Pulmonary artery endothelial cell (primary cell): ENCODE measurements at regions not wholly inside any gene's neighbourhood (a gene's known extent, or its start where the extent isn't known, plus 50 kb on each side); places are given as distances from the start of the nearest gene placed in this dataset.

Experiments
- DNase-seq: peaks from one replicate; pipeline ENCODE4 v3.0.0-alpha.2; 2011; ENCODE audit warnings: low read depth, low spot score

- no peak for DNase-seq
Observed at GRCh38 chr11:115080923-115081680, 402.8 kb downstream of the NXPE2 start.

DNA sequence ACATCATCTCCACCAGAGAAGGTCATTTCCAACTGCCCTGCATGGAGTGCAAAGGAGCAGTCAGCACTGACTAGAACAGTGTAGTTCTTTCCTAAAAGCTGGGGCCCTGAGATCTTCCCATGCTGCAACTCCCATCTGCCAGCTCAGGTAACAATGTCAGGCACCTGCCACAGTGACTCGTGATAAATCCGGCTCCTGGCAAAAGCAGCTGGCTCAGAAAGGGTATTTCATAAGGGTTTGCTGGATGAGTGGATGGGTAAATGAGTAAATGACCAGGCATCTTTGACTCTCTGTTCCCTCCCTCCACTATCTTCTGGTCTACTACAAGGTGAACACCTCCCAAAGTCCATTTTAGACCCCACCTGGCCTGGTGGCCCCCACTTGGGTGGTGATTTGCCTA lies 403.6 kb downstream of the NXPE2 start:
- no peak for DNase-seq

DNA sequence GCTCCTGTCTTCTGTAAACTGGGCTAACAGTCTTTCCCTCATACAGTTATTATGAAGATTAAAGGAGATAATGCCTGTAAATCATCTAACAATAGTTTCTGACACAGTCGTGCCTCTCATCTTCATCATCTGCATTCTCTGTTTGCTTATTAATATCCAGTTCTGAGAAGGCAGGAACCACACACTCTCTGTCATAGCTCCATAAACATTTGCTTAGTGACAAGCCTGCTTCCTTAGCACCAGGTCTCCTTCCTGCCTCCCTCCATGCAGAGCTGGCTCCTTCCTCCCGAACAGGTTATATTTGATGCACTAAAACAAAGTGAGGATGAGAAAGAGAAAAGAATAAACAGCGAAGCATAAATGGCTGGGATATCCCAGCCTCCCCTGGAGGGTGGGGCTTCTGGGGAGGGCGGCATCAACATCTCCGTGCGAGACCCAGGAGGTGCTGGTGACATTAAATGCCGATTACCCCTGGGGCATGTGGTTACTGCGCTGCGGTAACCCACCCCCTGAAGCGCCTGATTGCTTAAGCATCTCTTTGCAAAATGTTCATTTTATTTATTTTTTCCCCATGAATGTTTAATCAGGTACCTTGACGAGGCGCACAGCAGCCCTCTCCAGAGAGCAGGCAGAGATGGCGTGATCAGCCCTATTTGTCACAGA lies 404.9 kb downstream of the NXPE2 start:
- DNase-seq = no peak

DNA sequence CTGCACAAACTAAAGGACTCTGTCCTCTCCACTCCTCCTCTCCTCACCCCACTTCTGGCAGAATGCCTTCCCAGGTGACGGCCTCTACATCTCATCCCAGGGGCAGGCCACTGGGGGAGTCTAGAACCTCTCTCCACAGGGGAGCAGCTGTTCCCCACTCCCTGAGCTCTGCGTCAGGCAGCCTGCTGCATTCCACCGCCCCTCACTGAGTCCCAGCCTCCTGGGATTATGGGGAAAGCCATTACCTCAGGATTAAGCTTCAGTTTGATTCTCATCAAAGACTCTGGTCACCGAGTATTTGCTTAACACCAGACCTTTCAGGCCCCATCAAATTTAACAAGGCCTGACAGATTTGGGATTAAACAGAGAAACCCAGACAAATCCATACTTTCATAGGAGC lies 405.9 kb downstream of the NXPE2 start:
- no peak for DNase-seq

DNA sequence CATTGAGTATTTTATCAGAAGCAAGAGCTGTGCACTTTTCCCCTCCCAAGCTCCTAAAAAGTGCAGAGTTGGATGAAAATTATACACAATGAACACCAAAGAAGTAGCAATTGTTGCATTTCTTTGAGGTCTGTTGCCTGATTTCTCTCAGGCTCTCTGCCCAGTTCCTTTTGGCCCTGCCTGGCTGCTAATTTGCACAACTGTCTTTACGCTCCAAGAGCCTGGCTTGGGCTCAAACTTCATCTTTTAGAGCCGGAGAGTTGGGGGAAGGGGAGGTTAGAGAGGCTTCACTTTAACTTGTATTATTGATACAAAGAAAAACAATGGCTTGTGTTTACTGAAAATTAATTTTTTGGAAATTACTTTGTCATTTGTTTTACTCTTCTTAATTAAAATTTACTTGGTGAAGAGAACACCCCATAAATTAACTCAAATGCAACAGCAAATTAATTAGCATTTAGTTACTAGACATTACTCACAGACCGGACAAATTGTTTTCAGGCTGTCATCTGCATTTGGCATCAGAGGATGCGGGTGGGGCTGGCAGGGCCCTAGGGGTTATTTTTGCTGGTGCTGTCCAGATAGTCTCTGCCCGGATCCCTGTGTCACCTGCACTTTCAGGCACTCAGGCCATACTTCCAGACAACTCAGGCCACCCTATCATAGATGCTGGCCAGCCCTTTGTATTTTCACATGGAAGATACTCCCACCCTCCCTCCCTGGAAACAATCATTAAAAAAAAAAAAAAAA lies 407.3 kb downstream of the NXPE2 start:
- no peak for DNase-seq

GRCh38 chr11:115087791-115088190 lies 409.5 kb downstream of the NXPE2 start:
- no peak for DNase-seq

DNA sequence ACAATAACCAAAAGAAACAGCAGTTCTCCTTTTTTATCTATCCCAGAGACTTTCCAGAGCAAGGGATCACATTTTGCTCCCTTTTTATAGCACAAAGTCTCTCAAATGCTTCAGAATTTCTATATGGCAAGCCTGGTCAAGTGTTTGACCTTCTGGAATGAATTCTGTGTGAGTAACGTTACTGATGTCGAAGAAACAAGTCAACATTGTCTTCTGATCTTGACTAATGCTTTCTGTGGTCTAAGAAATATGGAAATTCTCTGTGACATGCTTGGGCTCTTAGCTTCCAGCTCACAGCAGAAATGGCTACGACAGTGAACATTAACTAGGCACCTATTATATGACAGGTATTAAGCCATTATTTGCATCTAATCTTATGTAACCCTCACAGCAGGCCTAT lies 411.7 kb downstream of the CADM1 start:
- no peak for DNase-seq

DNA sequence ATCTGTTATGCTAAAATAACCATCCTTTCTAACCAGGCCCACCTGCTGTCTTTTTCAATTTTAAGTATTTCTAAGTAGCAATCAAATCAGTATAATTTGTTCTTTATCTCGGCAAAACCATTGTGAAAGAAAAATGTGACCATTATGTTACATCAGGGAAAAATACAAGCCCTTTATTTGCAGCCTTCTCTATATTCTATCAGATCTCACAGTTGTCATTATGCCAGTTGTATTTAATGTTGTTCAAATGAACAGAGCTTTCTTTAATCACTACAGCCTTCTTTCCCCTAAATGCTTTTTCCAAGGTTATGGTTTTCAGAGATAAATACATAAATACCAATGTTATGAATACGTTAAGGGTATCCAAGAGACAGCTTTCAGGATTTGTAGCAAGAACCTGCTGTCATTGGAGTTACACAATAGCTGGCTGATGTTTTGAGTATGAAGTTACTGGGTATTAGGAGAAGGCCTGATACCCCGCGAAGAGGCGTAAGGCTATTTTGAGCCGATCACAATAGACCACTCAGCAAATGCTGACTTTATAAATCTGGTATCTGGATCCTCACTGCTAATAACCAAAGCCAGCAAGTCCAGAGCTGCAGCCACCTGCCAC lies 406.3 kb downstream of the CADM1 start:
- DNase-seq = no peak

DNA sequence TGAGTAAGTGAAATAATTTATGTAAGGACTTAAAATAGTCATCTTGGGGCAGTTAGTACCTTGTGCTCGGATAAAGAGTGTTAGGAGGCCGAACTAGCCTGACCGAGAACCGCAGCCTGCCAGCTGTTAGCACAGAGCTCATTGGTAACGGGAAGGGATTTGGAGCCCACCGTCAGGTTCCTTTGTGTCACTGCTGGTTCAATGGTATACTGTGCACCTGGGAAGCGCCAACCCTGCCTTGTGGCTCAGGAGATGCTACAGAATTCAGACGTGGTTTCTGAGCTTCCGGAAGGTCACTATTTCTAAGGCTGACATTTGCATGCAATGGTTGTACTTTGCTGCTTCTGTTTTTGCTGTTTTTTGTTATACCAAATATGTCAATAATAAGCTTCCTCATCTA lies 403.5 kb downstream of the CADM1 start:
- no peak for DNase-seq

- DNase-seq = no peak
Observed at GRCh38 chr11:115103921-115104320, 400.3 kb downstream of the CADM1 start.

DNA sequence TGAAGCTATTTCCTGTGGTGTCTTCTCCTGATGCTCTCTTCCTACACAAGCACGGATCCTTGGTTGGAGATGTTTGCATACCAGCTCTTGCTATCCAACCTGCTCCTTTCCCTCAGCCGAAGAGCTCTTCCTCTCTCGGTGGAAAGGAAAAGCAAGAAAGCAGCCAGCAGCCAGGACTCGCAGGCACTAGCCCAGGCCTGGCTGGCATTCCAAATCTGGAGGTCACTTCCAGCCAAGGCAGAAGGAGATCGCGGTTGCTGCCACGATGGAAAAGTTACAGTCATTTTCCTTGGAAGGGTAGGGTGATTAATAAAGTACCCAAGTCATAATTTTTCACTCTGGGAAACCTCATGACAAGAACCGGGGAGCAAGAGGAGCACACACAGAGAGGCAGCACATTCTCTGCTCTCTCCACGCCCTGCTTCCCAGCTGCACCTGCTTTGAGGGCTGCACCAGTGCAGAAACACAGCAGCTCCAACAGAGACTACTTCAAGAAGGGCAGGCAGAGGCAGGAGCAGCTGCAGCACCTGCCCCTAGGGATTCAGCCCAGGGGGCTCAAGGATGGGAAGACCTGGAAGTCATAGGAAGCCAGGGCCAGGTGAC lies 399.3 kb downstream of the CADM1 start:
- no peak for DNase-seq

DNA sequence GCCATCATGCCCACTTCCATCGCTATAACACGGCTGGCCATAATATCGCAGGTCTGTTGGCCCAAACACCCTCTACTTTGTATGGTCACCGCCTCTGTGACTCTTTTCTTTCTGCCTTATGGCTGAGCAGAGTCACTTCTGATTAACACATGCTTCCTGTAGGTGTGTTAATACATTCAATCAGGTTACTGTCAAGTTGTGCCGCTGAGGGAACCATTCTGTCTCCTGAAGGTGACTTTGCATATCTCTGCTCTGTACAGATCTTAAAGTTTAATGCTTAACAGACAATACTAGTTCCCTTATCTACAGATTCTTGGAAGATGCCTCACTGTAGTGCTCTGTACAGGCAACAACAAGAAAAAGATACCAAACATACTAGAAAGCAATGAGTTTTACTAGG lies 393.1 kb downstream of the CADM1 start:
- DNase-seq = no peak

DNA sequence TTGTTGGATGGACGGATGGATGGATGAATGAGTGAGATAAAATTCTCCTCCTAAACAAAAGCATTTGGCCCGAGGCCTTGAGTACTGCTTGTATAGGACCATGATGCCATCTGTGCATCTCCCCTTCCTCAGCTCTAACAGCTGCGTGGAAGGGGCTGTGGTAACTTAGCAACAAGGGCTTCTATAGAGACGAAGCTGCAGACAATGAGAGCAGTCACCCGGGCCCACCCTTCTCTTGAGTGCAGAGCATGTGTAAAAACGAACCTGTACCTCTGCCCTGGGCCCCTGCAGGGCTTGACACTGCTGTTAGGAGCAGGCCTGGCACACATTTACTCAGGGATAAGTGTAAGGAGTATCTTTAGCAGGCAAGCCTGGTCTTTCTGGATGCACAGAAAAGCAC lies 391.5 kb downstream of the CADM1 start:
- DNase-seq = no peak

GRCh38 chr11:115117956-115118493 lies 386.2 kb downstream of the CADM1 start:
- no peak for DNase-seq

- no peak for DNase-seq
Observed at GRCh38 chr11:115119146-115119545, 385.1 kb downstream of the CADM1 start.
